HT1080 (cell line): ENCODE measurements at regions not wholly inside any gene's neighbourhood (a gene's known extent, or its start where the extent isn't known, plus 50 kb on each side); places are given as distances from the start of the nearest gene placed in this dataset.

Experiments
- DNase-seq: peaks from one replicate; pipeline ENCODE4 v3.0.0-alpha.2; 2015; ENCODE audit warnings: low read depth

DNA sequence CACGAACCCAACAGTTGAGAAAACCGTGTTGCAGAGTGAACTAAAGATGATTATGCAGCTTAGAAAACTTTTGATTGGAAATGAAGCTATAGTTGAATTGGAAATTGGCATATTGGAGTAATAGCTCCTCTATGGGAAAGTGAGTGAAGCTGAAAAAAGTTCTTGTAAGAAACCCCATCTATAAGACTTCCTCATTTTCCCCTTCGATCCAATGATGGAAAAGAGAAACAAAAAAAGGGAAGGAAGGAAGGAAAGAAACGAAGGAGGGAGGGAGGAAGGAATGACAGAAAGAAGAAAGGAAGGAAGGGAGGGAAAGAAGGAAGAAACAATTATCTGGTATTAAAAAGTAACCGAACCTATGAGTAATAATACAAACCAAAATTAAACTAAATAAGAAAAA, 791.8 kb upstream of the NR2F2 start:
- no peak for DNase-seq

DNA sequence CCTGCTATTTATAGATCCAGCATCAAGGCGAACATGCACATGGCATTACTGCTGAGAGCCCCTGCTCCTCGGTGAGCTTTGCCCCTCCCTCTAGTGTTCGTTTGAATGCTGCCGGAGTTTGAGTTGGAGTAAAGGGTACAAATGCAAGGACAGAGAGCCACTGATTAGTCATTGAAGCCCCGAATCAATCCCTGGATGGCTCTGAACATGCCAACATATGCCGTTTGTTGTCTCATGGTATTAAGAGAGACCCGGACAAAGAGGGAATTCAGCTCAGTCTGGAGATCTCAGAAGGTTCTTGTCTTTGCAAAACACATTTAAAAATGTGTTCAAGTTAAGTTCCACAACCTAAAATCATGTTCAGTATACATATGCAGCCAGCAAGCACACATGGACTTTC, 789.2 kb upstream of the NR2F2 start:
- DNase-seq: no peak

GRCh38 chr15:95549168-95549738, 781.2 kb upstream of the NR2F2 start:
- DNase-seq: no peak

GRCh38 chr15:95550702-95551101, 779.8 kb upstream of the NR2F2 start:
- DNase-seq: no peak

- DNase-seq: no peak
These were observed 774.3 kb upstream of the NR2F2 start for GRCh38 chr15:95556225-95556624.

DNA sequence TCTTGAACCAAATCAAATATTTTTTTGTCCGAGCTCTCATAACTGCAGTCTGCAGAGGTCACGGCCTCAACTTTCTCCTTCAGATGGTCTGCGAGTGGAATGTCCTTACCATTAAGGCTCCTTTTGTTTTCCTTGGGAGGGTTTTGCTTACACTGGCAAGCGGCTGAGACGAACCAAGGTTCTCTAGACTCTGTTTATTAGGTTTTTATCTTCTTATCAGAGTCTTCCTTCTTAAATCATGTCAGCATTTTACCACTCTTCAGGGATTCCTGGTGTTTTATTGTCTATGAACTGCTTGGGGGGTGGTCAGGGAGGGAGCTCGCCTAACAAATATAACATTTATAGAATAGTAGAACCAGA, 773.7 kb upstream of the NR2F2 start:
- no peak for DNase-seq

DNA sequence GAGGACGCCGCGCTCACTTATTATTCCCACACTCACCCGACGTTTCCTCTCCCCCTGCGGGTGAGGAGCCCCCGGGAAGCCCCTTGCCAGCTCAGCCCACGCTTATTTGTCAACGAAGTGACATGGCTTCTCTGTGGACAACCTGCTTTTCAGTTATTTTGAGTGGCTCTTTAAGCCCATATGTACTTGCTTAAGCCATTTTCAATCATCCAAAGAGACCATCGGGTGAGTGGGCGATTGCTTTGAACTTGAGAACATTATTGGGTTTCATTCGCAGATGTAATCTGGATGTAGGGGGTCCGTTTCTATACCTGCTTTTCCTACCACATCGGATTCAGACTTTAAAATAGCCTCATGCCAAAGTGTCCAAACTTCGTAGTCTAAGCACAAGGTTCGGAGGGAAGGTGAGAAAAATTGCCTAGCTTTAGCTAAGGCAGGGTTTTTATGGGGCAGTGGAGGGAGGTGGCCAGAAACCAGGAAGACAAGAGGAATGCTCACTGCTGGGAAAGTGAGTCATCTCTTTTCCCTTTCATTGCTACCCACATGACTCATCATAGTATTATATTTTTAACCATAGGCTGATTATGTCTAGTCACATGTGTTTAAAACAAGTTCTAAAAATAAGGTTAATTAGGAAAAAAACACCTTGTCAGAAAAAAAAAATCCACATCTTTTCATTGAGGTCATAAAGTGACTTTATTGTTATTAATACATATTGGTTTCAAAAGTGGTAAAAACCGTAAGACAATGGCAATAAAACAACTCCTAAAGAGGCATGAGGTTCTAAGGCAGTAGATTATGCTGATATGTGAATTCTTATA, 773.1 kb upstream of the NR2F2 start:
- DNase-seq: peak; percentile 94

DNA sequence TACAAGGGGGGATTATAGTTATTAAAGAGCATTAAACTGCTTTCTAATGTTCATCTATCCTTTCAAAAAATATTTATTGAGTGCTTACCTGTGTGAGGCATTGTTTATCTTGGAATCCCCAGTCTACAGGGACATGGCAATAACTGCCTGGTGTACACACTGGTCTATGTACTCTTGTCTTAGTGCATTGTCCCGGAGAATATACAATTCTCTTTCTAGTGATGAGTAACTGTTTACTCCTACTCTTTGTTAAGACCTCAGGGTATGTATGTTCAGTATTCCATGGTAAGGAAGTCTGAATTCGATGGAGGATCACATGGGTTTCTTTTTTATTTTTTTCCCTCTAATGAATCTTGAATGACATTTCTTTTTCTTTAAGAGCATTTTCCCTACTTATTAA, 772.4 kb upstream of the NR2F2 start:
- peak; percentile 19 for DNase-seq

GRCh38 chr15:95558916-95559315, 771.6 kb upstream of the NR2F2 start:
- DNase-seq: no peak

DNA sequence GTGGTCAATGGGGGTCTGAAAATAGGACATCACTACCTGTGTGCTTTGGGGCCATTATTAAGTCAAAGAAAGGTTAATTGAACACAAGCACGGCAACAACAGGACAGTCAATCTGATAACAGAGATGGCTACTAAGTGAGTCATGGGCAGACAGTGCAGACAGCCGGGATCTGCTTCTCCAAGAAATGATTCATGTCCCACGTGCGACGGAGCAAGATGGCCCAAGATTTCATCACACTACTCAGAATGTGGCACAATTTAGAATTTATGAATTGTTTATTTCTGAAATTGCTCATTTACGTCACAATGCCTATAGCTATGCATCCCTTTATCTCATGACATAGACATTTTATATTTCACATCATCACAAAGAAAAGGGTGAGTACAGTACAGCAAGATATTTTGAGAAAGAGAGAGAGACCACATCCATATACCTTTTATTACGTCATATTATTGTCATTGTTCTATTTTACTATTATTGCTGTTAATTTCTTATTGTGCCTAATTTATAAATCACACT, 770.6 kb upstream of the NR2F2 start:
- DNase-seq: peak; percentile 81

DNA sequence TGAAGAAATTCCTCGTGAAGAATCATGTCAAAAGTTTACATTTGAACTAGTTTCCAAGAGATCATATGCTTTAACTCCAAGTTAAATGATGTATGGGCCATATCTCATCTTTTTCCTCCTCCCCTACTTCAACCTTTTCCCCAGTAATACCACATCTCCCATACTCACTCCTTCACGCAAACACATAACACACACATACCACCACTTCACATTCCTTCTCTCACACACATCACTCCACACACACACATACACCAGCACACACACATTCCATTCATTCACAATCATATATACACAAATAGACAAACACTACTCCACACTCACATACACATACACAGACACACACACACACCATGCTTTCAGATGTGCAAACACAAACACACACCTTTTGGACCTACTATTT, 769.0 kb upstream of the NR2F2 start:
- no peak for DNase-seq

DNA sequence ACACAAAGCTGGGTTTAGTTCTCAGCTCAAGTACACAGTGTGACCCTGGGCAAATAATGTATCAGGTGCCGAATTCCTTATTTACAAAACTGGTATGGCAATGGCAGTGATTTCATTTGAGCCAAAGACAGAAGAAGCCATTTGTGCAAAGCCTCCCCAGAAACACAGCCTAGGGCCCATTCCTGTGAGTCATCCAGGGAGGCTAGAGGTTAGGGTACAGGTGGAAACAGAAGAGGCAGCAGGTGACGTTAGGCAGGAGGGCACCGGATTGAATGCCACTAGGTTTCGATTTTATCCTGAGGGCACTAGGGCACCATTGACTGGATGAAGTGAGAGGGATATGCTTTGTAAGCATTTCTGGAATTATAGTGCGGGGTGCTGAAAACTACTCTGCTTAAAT, 766.9 kb upstream of the NR2F2 start:
- no peak for DNase-seq

DNA sequence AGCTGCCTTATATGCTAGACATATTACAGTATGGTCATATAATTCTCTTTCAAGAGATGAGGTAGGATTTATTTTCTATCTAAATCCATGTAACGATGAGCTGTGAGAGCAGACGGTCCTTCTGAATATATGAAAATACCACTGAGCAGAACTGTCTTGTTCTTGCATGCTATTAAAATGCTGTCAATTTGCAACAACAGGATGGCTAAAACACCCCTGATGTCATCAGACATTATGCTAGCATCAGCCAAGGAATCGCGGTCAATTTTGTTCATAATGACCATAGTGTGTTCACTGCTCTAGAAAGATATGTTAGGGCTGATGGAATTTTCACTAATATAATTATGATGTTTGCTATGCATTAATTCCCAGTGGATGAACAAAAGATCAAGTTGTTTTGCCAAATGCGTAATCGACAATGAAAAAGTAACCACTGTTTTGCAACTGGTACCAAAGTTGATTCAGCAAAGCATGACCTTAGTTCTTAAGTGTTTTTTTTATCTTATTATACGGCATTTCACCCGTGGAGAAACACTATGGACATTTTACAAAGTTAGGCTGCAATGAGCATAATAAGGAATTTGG, 765.4 kb upstream of the NR2F2 start:
- no peak for DNase-seq

DNA sequence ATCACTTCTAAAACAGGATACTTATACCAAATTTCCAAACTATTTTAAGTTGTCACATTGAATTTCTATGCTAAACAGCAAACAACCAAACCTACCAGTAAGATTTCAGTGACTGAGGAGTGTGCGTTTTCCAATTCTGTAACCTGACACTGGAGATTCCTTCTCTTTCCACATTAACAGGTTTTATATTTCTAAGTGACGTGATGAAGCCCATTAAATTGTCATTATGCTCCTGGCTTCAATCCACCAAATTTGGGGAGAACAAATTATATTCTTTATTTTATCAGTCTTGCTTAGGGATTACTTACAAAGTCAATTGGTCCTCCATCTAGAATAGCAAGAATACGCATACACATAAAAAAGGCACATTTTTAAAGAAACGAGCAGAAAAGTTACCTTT, 764.8 kb upstream of the NR2F2 start:
- DNase-seq: no peak

DNA sequence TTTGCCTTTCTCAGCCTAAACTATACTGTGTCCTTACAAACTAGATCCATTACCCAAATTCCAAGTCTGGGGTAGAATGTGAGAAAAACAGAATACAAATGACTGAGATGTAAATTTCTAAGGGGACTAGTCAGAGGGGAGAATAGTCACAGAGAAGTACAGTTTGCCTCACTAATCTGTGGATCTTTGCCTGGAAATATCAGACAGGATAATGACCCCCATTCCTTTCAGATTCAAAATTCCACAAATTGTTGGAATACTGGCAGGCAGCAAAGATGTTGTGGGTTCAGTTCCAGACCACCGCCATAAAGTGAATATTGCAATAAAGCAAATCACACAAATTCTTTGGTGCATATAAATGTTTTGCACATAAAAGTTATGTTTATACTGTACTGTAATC, 762.8 kb upstream of the NR2F2 start:
- no peak for DNase-seq

GRCh38 chr15:95574053-95574452, 756.4 kb upstream of the NR2F2 start:
- no peak for DNase-seq

DNA sequence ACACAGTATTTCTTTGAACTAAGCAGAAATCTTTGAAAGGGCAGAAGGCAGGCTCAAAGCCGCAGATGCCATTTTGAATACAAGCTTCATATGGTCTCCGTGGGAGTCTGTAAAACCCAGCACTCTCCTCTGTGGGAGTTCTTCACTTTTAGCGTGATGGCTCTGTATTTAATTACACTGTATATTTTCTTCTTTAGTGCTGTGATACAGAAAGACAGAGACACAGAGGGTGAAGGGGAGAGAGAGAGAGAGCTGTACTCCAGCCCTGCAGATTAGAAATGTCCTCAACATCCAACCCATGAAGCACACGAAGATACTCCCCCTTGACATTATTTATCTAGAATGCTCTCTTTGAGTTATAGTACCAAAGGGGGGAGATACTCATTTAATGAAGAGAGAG, 752.6 kb upstream of the NR2F2 start:
- DNase-seq: no peak

DNA sequence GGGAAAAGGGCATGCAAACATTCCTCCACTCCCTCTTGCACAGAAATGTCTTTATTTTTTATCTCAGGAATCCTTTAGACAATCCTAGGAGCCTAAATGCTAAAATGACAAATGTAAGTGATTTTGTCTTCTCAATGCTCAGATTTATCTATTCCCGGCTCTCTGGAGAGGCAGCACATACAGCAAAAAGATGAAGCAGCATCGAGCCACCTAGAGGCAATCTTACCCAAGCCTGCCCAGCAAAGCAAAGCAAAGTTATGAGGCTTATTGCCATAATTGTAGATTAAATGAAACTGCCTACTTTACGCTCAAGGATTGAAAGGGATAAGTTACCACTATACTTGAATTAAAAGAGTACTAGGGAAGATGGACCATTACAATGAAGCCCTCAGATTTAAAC, 750.4 kb upstream of the NR2F2 start:
- no peak for DNase-seq

DNA sequence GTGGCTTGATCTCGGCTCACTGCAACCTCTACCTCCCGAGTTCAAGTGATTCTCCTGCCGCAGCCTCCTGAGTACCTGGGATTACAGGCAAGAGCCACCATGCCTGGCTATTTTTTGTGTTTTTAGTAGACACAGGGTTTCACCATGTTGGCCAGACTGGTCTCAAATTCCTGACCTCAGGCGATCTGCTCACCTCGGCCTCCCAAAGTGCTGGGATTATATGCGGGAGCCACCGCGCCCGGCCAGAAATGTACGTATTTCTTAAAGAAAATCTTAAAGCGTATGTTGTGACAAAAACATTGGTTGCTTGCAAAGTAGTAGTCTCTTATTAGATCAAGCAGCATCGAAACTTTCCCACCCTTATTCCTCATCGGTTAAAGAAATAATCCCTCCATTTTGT, 748.9 kb upstream of the NR2F2 start:
- DNase-seq: no peak

DNA sequence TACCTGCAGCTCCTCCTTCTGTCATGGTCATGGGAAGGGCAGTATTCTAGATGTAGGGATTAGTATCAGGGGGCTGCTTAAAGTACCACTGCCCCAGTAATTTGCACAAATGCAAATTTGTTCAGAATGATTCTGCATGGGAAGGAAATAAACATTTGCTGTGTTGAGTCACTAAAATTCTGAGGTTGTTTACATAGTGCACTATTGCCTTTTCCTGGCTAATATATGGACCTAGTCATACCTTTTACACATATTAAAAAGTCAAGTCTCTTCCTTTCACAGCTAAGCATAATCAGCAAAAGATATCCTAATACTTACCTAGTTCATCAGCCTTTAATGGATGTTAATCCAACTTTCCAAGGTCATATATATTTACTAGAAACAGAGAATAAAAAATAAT, 746.4 kb upstream of the NR2F2 start:
- DNase-seq: no peak

GRCh38 chr15:95588056-95588455, 742.4 kb upstream of the NR2F2 start:
- no peak for DNase-seq

DNA sequence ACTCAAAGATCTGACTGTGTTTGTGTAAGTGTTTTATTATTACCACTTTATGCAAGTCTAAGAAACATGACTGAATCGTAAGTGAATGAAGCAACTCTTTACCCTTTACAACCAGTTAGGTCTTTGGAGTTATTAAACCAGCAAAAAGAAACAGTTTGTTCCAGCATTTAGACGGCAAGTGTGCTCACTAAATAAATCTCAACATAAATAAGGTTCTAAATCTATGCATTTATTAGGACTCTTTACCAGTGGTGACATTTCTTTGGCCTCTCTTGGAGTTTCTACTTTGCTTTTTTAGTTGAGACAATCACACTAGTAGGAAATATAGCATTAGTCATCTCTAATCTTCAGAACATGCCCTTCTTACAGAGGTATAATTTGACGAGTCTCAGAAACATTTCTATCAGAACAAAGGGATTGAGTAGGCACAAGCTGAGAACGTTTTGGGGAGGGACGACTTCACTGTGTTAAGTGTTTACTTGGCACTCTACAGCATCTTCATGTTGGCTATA, 739.9 kb upstream of the NR2F2 start:
- DNase-seq: no peak

DNA sequence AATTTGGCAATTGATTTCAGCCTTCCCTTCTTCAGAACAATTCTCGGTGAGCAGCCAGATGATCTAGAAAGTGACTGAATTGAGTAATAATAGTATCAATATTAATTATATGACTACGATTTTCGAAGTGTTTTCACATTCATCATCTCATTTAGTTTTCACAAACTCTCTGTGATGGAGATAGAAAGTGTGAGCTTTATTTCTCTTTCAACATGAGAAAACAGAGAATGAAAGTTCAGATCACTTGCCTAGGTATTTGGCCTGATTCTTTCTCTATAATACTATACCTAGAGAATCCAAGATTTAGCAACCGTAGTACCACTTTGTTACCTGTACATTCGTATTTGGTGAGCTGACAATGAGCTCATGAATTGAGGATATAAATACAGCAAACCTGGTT, 739.2 kb upstream of the NR2F2 start:
- no peak for DNase-seq
